ENCODE measurements at regions not wholly inside any gene's neighbourhood (a gene's known extent, or its start where the extent isn't known, plus 50 kb on each side); places are given as distances from the start of the nearest gene placed in this dataset.

GRCh38 chr5:57734296-57734695 lies 251.7 kb upstream of the ACTBL2 start:
- Histone ChIP-seq H3K9ac (ENCODE audit: insufficient read length, low read depth) (no peak overlapping the region), H3K27me3 (ENCODE audit: insufficient read depth, insufficient read length) (no peaks in the 10 kb centered on the region), H3K36me3 (ENCODE audit: insufficient read depth, insufficient read length, low read length) (no peaks in the 10 kb centered on the region), H3K4me3 (ENCODE audit: insufficient read length, low read depth) (no peak overlapping the region), H3K4me1 (ENCODE audit: insufficient read depth, insufficient read length) (no peaks in the 10 kb centered on the region), H3K9me3 (ENCODE audit: insufficient read depth, low read length) (no peaks in the 10 kb centered on the region)
- TF ChIP-seq SUZ12 (IDR thresholded peaks at IDR 0.05; ENCODE audit: extremely low read depth, insufficient read depth, insufficient read length) (no peak), YY1 (IDR thresholded peaks at IDR 0.05; ENCODE audit: insufficient read depth, insufficient read length) (no peak), ZNF274 (IDR thresholded peaks at IDR 0.05; ENCODE audit: low read depth, low read length) (no peak)
- DNase-seq (ENCODE audit: low read depth, low spot score) = no peak

GRCh38 chr5:57727591-57727990 lies 245.0 kb upstream of the ACTBL2 start:
- no peaks in the 10 kb centered on the region for H3K36me3 ChIP-seq (ENCODE audit: insufficient read depth, insufficient read length, low read length)
- H3K9ac ChIP-seq (ENCODE audit: insufficient read length, low read depth) = no peak overlapping the region
- no peaks in the 10 kb centered on the region for H3K27me3 ChIP-seq (ENCODE audit: insufficient read depth, insufficient read length)
- H3K4me3 ChIP-seq (ENCODE audit: insufficient read length, low read depth) = no peak overlapping the region
- no peak for TF ChIP-seq YY1 (IDR thresholded peaks at IDR 0.05; ENCODE audit: insufficient read depth, insufficient read length)
- no peak for TF ChIP-seq ZNF274 (IDR thresholded peaks at IDR 0.05; ENCODE audit: low read depth, low read length)
- TF ChIP-seq SUZ12 (IDR thresholded peaks at IDR 0.05; ENCODE audit: extremely low read depth, insufficient read depth, insufficient read length) = no peak
- no peaks in the 10 kb centered on the region for H3K4me1 ChIP-seq (ENCODE audit: insufficient read depth, insufficient read length)
- H3K9me3 ChIP-seq (ENCODE audit: insufficient read depth, low read length) = no peaks in the 10 kb centered on the region
- DNase-seq (ENCODE audit: low read depth, low spot score) = no peak

- H3K9me3 ChIP-seq (ENCODE audit: insufficient read depth, low read length) = no peaks in the 10 kb centered on the region
- no peaks in the 10 kb centered on the region for H3K27me3 ChIP-seq (ENCODE audit: insufficient read depth, insufficient read length)
- H3K36me3 ChIP-seq (ENCODE audit: insufficient read depth, insufficient read length, low read length) = no peaks in the 10 kb centered on the region
- no peak for TF ChIP-seq SUZ12 (IDR thresholded peaks at IDR 0.05; ENCODE audit: extremely low read depth, insufficient read depth, insufficient read length)
- no peak for TF ChIP-seq YY1 (IDR thresholded peaks at IDR 0.05; ENCODE audit: insufficient read depth, insufficient read length)
- no peak for TF ChIP-seq ZNF274 (IDR thresholded peaks at IDR 0.05; ENCODE audit: low read depth, low read length)
- DNase-seq (ENCODE audit: low read depth, low spot score) = no peak
- no peaks in the 10 kb centered on the region for H3K4me1 ChIP-seq (ENCODE audit: insufficient read depth, insufficient read length)
- H3K4me3 ChIP-seq (ENCODE audit: insufficient read length, low read depth) = no peak overlapping the region
- no peak overlapping the region for H3K9ac ChIP-seq (ENCODE audit: insufficient read length, low read depth)
Measured at GRCh38 chr5:57725658-57726504, 243.3 kb upstream of the ACTBL2 start.

GRCh38 chr5:57724836-57725235 lies 242.2 kb upstream of the ACTBL2 start:
- no peak for DNase-seq (ENCODE audit: low read depth, low spot score)
- TF ChIP-seq YY1 (IDR thresholded peaks at IDR 0.05; ENCODE audit: insufficient read depth, insufficient read length) = no peak
- TF ChIP-seq SUZ12 (IDR thresholded peaks at IDR 0.05; ENCODE audit: extremely low read depth, insufficient read depth, insufficient read length) = no peak
- TF ChIP-seq ZNF274 (IDR thresholded peaks at IDR 0.05; ENCODE audit: low read depth, low read length) = no peak
- Histone ChIP-seq H3K4me1 (ENCODE audit: insufficient read depth, insufficient read length) (no peaks in the 10 kb centered on the region), H3K9me3 (ENCODE audit: insufficient read depth, low read length) (no peaks in the 10 kb centered on the region), H3K27me3 (ENCODE audit: insufficient read depth, insufficient read length) (no peaks in the 10 kb centered on the region), H3K4me3 (ENCODE audit: insufficient read length, low read depth) (no peak overlapping the region), H3K9ac (ENCODE audit: insufficient read length, low read depth) (no peak overlapping the region), H3K36me3 (ENCODE audit: insufficient read depth, insufficient read length, low read length) (no peaks in the 10 kb centered on the region)

- TF ChIP-seq ZNF274 (IDR thresholded peaks at IDR 0.05; ENCODE audit: low read depth, low read length) (no peak), SUZ12 (IDR thresholded peaks at IDR 0.05; ENCODE audit: extremely low read depth, insufficient read depth, insufficient read length) (no peak), YY1 (IDR thresholded peaks at IDR 0.05; ENCODE audit: insufficient read depth, insufficient read length) (no peak)
- H3K4me1 ChIP-seq (ENCODE audit: insufficient read depth, insufficient read length) = no peaks in the 10 kb centered on the region
- no peak for DNase-seq (ENCODE audit: low read depth, low spot score)
- H3K9me3 ChIP-seq (ENCODE audit: insufficient read depth, low read length) = no peaks in the 10 kb centered on the region
- H3K4me3 ChIP-seq (ENCODE audit: insufficient read length, low read depth) = no peak overlapping the region
- no peaks in the 10 kb centered on the region for H3K36me3 ChIP-seq (ENCODE audit: insufficient read depth, insufficient read length, low read length)
- H3K27me3 ChIP-seq (ENCODE audit: insufficient read depth, insufficient read length) = no peaks in the 10 kb centered on the region
- H3K9ac ChIP-seq (ENCODE audit: insufficient read length, low read depth) = no peak overlapping the region
Measured at GRCh38 chr5:57721226-57721625, 238.6 kb upstream of the ACTBL2 start.

GRCh38 chr5:57720656-57721055 lies 238.0 kb upstream of the ACTBL2 start:
- H3K27me3 ChIP-seq (ENCODE audit: insufficient read depth, insufficient read length) = no peaks in the 10 kb centered on the region
- no peak overlapping the region for H3K9ac ChIP-seq (ENCODE audit: insufficient read length, low read depth)
- no peaks in the 10 kb centered on the region for H3K4me1 ChIP-seq (ENCODE audit: insufficient read depth, insufficient read length)
- no peak for DNase-seq (ENCODE audit: low read depth, low spot score)
- no peak overlapping the region for H3K4me3 ChIP-seq (ENCODE audit: insufficient read length, low read depth)
- no peaks in the 10 kb centered on the region for H3K36me3 ChIP-seq (ENCODE audit: insufficient read depth, insufficient read length, low read length)
- H3K9me3 ChIP-seq (ENCODE audit: insufficient read depth, low read length) = no peaks in the 10 kb centered on the region
- TF ChIP-seq SUZ12 (IDR thresholded peaks at IDR 0.05; ENCODE audit: extremely low read depth, insufficient read depth, insufficient read length) = no peak

GRCh38 chr5:57719216-57719615 lies 236.6 kb upstream of the ACTBL2 start:
- Histone ChIP-seq H3K27me3 (ENCODE audit: insufficient read depth, insufficient read length) (no peaks in the 10 kb centered on the region), H3K9me3 (ENCODE audit: insufficient read depth, low read length) (no peaks in the 10 kb centered on the region), H3K4me3 (ENCODE audit: insufficient read length, low read depth) (no peak overlapping the region), H3K36me3 (ENCODE audit: insufficient read depth, insufficient read length, low read length) (no peaks in the 10 kb centered on the region), H3K9ac (ENCODE audit: insufficient read length, low read depth) (no peak overlapping the region), H3K4me1 (ENCODE audit: insufficient read depth, insufficient read length) (no peaks in the 10 kb centered on the region)
- no peak for TF ChIP-seq ZNF274 (IDR thresholded peaks at IDR 0.05; ENCODE audit: low read depth, low read length)
- TF ChIP-seq YY1 (IDR thresholded peaks at IDR 0.05; ENCODE audit: insufficient read depth, insufficient read length) = no peak
- TF ChIP-seq SUZ12 (IDR thresholded peaks at IDR 0.05; ENCODE audit: extremely low read depth, insufficient read depth, insufficient read length) = no peak
- no peak for DNase-seq (ENCODE audit: low read depth, low spot score)
